OCI-LY7 (cell line): ENCODE measurements at regions not wholly inside any gene's neighbourhood (a gene's known extent, or its start where the extent isn't known, plus 50 kb on each side); places are given as distances from the start of the nearest gene placed in this dataset.
"Not testable (repeated sequence)": the region's sequence is repeated elsewhere in the genome, so short reads cannot be mapped to it uniquely, and the experiment has no call there.

ENCODE experiments used
- BruUV-seq: library from RNA; stranded (reverse); fragments of 400-500 nt; replicated peaks from 2 replicates; lab custom pipeline; 2021; lab: Mats Ljungman, UMichigan
- CTCF ChIA-PET: fragments of 300-600 bp; sonication (Branson Sonifier 250); formaldehyde crosslinking; loops from one replicate; lab custom pipeline; 2022; ENCODE audit warnings: antibody characterized with exemption; ENCODE audit not compliant: unreplicated experiment; lab: Charles Lee
- POLR2A ChIA-PET: fragments of 300-600 bp; sonication (Branson Sonifier 250); formaldehyde crosslinking; loops from one replicate; lab custom pipeline; 2022; ENCODE audit warnings: antibody characterized with exemption; lab: Charles Lee
- DNase-seq: peaks from one replicate; pipeline ENCODE4 v3.0.0-alpha.2; 2015; ENCODE audit warnings: low spot score
- H2AFZ ChIP-seq: fragments of 200-600 bp; sonication (generic), shearing (Covaris generic); 2 replicates; pipeline ENCODE4 v1.6.1; 2014; ENCODE audit warnings: mild to moderate bottlenecking, antibody characterized with exemption, low read length, moderate library complexity
- H3K27ac ChIP-seq: fragments of 200-600 bp; sonication (generic); 2 replicates; pipeline ENCODE4 v1.5.1; 2014; ENCODE audit warnings: mixed run types, low read depth, mild to moderate bottlenecking, moderate library complexity, low read length, inconsistent platforms; ENCODE audit not compliant: poor library complexity, severe bottlenecking
- H3K36me3 ChIP-seq: fragments of 200-600 bp; sonication (generic); 2 replicates; pipeline ENCODE4 v1.6.1; 2014; ENCODE audit warnings: mild to moderate bottlenecking, antibody characterized with exemption, low read length, moderate library complexity, mixed read lengths; ENCODE audit not compliant: insufficient read depth
- H3K4me1 ChIP-seq: fragments of 200-600 bp; sonication (generic); 2 replicates; pipeline ENCODE4 v1.5.1; 2014; ENCODE audit warnings: mild to moderate bottlenecking, low read length; ENCODE audit not compliant: insufficient read depth, poor library complexity, severe bottlenecking
- H3K4me2 ChIP-seq: fragments of 200-600 bp; sonication (generic); 2 replicates; pipeline ENCODE4 v1.6.1; 2014; ENCODE audit warnings: mild to moderate bottlenecking, low read length
- H3K4me3 ChIP-seq: fragments of 200-600 bp; sonication (generic); 2 replicates; pipeline ENCODE4 v1.5.1; 2014; ENCODE audit warnings: mild to moderate bottlenecking, low read depth, low read length; ENCODE audit not compliant: poor library complexity, severe bottlenecking
- H3K79me2 ChIP-seq: fragments of 200-600 bp; sonication (generic); 2 replicates; pipeline ENCODE4 v1.6.1; 2016; ENCODE audit warnings: low read depth, mild to moderate bottlenecking, low read length, moderate library complexity, mixed read lengths; ENCODE audit not compliant: insufficient read depth
- H3K9me2 ChIP-seq: fragments of 200-600 bp; sonication (generic); 2 replicates; pipeline ENCODE4 v1.6.1; 2016; ENCODE audit warnings: mild to moderate bottlenecking, low read length, mixed read lengths; ENCODE audit not compliant: insufficient read depth
- H3K9me3 ChIP-seq: fragments of 200-600 bp; sonication (generic); 2 replicates; pipeline ENCODE4 v1.6.1; 2014; ENCODE audit warnings: mild to moderate bottlenecking, mixed run types, low read length, mixed read lengths
- H4K20me1 ChIP-seq: fragments of 200-600 bp; sonication (generic); 2 replicates; pipeline ENCODE4 v1.6.1; 2014; ENCODE audit warnings: mild to moderate bottlenecking, antibody characterized with exemption, low read length, moderate library complexity, mixed read lengths; ENCODE audit not compliant: insufficient read depth
- CTCF ChIP-seq: fragments of 200-600 bp; sonication (generic); conservative IDR thresholded peaks from 2 replicates; pipeline ENCODE4 v1.5.1; 2014; ENCODE audit warnings: mild to moderate bottlenecking, antibody characterized with exemption, low read length, moderate library complexity, mixed read lengths
- EZH2phosphoT487 ChIP-seq: fragments of 200-600 bp; sonication (generic); IDR thresholded peaks from 2 replicates; pipeline ENCODE4 v1.6.1; 2018; ENCODE audit warnings: low read depth, borderline replicate concordance, mild to moderate bottlenecking, mixed run types, antibody characterized with exemption, low read length, moderate library complexity, mixed read lengths
- intact Hi-C: fragments of 100-400 bp; cut with micrococcal nuclease; formaldehyde crosslinking; loops from one replicate; pipeline ENCODE4 v1.10.0; 2022; ENCODE audit not compliant: unreplicated experiment

GRCh38 chrX:109889289-109890006 is 113.5 kb upstream of the TMEM164 start:
- H3K9me3 ChIP-seq: no peaks in the 10 kb centered on the region
- no peak overlapping the region for H3K27ac ChIP-seq
- CTCF ChIA-PET: no interaction called here
- H3K4me2 ChIP-seq: peak overlapping the region; percentile 31
- peaks cover 12% of the 10 kb centered on the region for H3K4me1 ChIP-seq
- H4K20me1 ChIP-seq: no peaks in the 10 kb centered on the region
- POLR2A ChIA-PET: no interaction called here
- DNase-seq: peak; percentile 13
- H3K4me3 ChIP-seq: no peak overlapping the region
- no peaks in the 10 kb centered on the region for H3K36me3 ChIP-seq
- H3K79me2 ChIP-seq: no peaks in the 10 kb centered on the region
- intact Hi-C loops: loop anchor here (5.0 to 10.0 kb wide), 2 partner anchors 175 to 402 kb away; no protein-coding TSS in a partner anchor
- no peaks in the 10 kb centered on the region for H3K9me2 ChIP-seq
- BruUV-seq: no TSS peak
- H2AFZ ChIP-seq: peak overlapping the region; percentile 46; the same call in 1 of the 2 replicates
- TF ChIP-seq CTCF (peak; percentile 37; the same call in 1 of the 2 replicates), EZH2phosphoT487 (no peak)

- Histone ChIP-seq H4K20me1 (no peaks in the 10 kb centered on the region), H3K4me2 (no peak overlapping the region), H3K4me3 (no peak overlapping the region), H2AFZ (no peak overlapping the region), H3K27ac (no peak overlapping the region), H3K79me2 (no peaks in the 10 kb centered on the region), H3K9me3 (no peaks in the 10 kb centered on the region), H3K9me2 (no peaks in the 10 kb centered on the region), H3K36me3 (no peaks in the 10 kb centered on the region), H3K4me1 (peaks cover 12% of the 10 kb centered on the region)
- TF ChIP-seq CTCF (no peak), EZH2phosphoT487 (no peak)
- DNase-seq: no peak
- intact Hi-C loops: no loop called here
- BruUV-seq: no TSS peak
- ChIA-PET CTCF (no interaction called here), POLR2A (interaction anchor here (0.9 to 1.1 kb wide), 2 partner anchors 11 to 19 kb away, joined by 4 to 5 read pairs; no protein-coding TSS in a partner anchor)
Measured at GRCh38 chrX:109890300-109890699, 112.6 kb upstream of the TMEM164 start.

GRCh38 chrX:109890910-109891502 is 111.9 kb upstream of the TMEM164 start:
- Histone ChIP-seq H3K4me3 (no peak overlapping the region), H3K36me3 (no peaks in the 10 kb centered on the region), H3K79me2 (no peaks in the 10 kb centered on the region), H3K4me1 (peaks cover 12% of the 10 kb centered on the region), H4K20me1 (no peaks in the 10 kb centered on the region), H3K9me3 (no peaks in the 10 kb centered on the region), H3K4me2 (no peak overlapping the region), H2AFZ (peak overlapping the region; percentile 72), H3K9me2 (no peaks in the 10 kb centered on the region), H3K27ac (no peak overlapping the region)
- TF ChIP-seq CTCF (peak; percentile 80), EZH2phosphoT487 (no peak)
- no TSS peak for BruUV-seq
- intact Hi-C loops: no loop called here
- POLR2A ChIA-PET: interaction anchor here (0.9 to 1.1 kb wide), 4 partner anchors 12 to 867 kb away, joined by 3 to 5 read pairs (median 4); no protein-coding TSS in a partner anchor
- CTCF ChIA-PET: interaction anchor here (0.6 to 1.0 kb wide), 2 partner anchors 20 to 354 kb away, joined by 3 read pairs; no protein-coding TSS in a partner anchor
- peak; percentile 57 for DNase-seq

- H3K36me3 ChIP-seq, H2AFZ ChIP-seq, H3K9me3 ChIP-seq, POLR2A ChIA-PET, H4K20me1 ChIP-seq, CTCF ChIA-PET, H3K27ac ChIP-seq, intact Hi-C loops, H3K79me2 ChIP-seq, H3K9me2 ChIP-seq, BruUV-seq, DNase-seq, H3K4me2 ChIP-seq, H3K4me1 ChIP-seq, H3K4me3 ChIP-seq: not testable (repeated sequence)
Measured at GRCh38 chrX:109896024-109896423, 106.9 kb upstream of the TMEM164 start.
